GM12878 (cell line): ENCODE measurements at regions not wholly inside any gene's neighbourhood (a gene's known extent, or its start where the extent isn't known, plus 50 kb on each side); places are given as distances from the start of the nearest gene placed in this dataset.

Experiments
- ATAC-seq: fragments of 200-7000 bp; cut with Tn5 transposase; 3 replicates; pipeline ENCODE4 v1.9.1; 2020; ENCODE audit warnings: mild to moderate bottlenecking, moderate library complexity
- BruUV-seq: library from RNA; stranded (reverse); fragments of 400-500 nt; replicated peaks from 2 replicates; lab custom pipeline; 2021; lab: Mats Ljungman, UMichigan
- CTCF ChIA-PET: fragments of 300-600 bp; sonication (Branson Sonifier 250); formaldehyde crosslinking; extraction: SDS; loops from one replicate; lab custom pipeline; 2021; ENCODE audit warnings: inconsistent platforms; lab: Yijun Ruan, JAX
- POLR2A ChIA-PET: fragments of 350-600 bp; formaldehyde crosslinking; extraction: SDS; loops from one replicate; lab custom pipeline; 2021; ENCODE audit warnings: inconsistent platforms; lab: Charles Lee
- RAD21 ChIA-PET: fragments of 300-600 bp; sonication (Branson Sonifier 250); formaldehyde crosslinking; loops from one replicate; lab custom pipeline; 2023; ENCODE audit warnings: antibody characterized with exemption; ENCODE audit not compliant: unreplicated experiment; lab: Charles Lee
- SMC1A ChIA-PET: fragments of 300-600 bp; sonication (Branson Sonifier 250); formaldehyde crosslinking; loops from one replicate; lab custom pipeline; 2023; ENCODE audit not compliant: unreplicated experiment, uncharacterized antibody; lab: Charles Lee
- DNase-seq: peaks from one replicate; pipeline ENCODE4 v3.0.0-alpha.2; 2011; ENCODE audit warnings: low read depth, low spot score
- FAIRE-seq: peaks from 3 replicates; lab custom pipeline; 2011; peaks lifted over from hg19 to GRCh38; lab: Jason Lieb, UNC
- H2AFZ ChIP-seq: 2 replicates; pipeline ENCODE4 v1.6.0; 2011; ENCODE audit warnings: low read depth, low read length, control low read depth; ENCODE audit not compliant: control insufficient read depth
- H3K27ac ChIP-seq: 2 replicates; pipeline ENCODE4 v1.5.1; 2011; ENCODE audit warnings: control low read depth; ENCODE audit not compliant: control insufficient read depth, insufficient read depth
- H3K27me3 ChIP-seq, 2 experiments: replicated peaks in 1 of 2; 2 replicates each; pipeline versions ENCODE4 v1.6.0 to v1.6.1; 2011; ENCODE audit warnings: low read length in 1 of 2; ENCODE audit not compliant: control insufficient read depth in 2 of 2, insufficient read depth in 2 of 2
- H3K36me3 ChIP-seq, 2 experiments: 2 replicates each; pipeline ENCODE4 v1.5.1; 2011; ENCODE audit warnings: low read length in 1 of 2; ENCODE audit not compliant: control insufficient read depth in 2 of 2, insufficient read depth in 2 of 2
- H3K4me1 ChIP-seq: 2 replicates; pipeline ENCODE4 v1.6.1; 2011; ENCODE audit warnings: mild to moderate bottlenecking, low read length, moderate library complexity, mixed read lengths; ENCODE audit not compliant: control insufficient read depth, insufficient read depth
- H3K4me2 ChIP-seq: 2 replicates; pipeline ENCODE4 v1.6.0; 2011; ENCODE audit warnings: control low read depth; ENCODE audit not compliant: control insufficient read depth, insufficient read depth
- H3K4me3 ChIP-seq: fragments of 200-600 bp; sonication (generic); 2 replicates; pipeline ENCODE4 v1.5.1; 2016
- H3K79me2 ChIP-seq: 2 replicates; pipeline ENCODE4 v1.6.0; 2011; ENCODE audit warnings: low read length; ENCODE audit not compliant: control insufficient read depth, insufficient read depth
- H3K9ac ChIP-seq: 2 replicates; pipeline ENCODE4 v1.8.0; 2011; ENCODE audit warnings: low read length, control low read depth, mixed read lengths; ENCODE audit not compliant: control insufficient read depth, insufficient read depth
- H3K9me3 ChIP-seq: replicated peaks from 3 replicates; pipeline ENCODE4 v1.5.1; 2011; ENCODE audit warnings: mild to moderate bottlenecking, low read length; ENCODE audit not compliant: control insufficient read depth, insufficient read depth
- H4K20me1 ChIP-seq: 2 replicates; pipeline ENCODE4 v1.6.0; 2011; ENCODE audit not compliant: control insufficient read depth, insufficient read depth
- BACH1 ChIP-seq: fragments of 450-650 bp; IDR thresholded peaks from 2 replicates; pipeline ENCODE4 v1.6.1; 2017; ENCODE audit warnings: mild to moderate bottlenecking, borderline replicate concordance
- BCL11A ChIP-seq: IDR thresholded peaks from 2 replicates; pipeline ENCODE4 v1.6.1; 2011; ENCODE audit warnings: low read depth, low read length
- FOS ChIP-seq: IDR thresholded peaks from 3 replicates; pipeline ENCODE4 v1.6.1; 2011; ENCODE audit warnings: borderline replicate concordance; ENCODE audit not compliant: insufficient read length; ENCODE audit errors: extremely low read depth
- HDGF ChIP-seq: fragments of 450-650 bp; IDR thresholded peaks from 2 replicates; pipeline ENCODE4 v1.6.1; 2016; ENCODE audit warnings: antibody characterized with exemption
- IKZF1 ChIP-seq: fragments of 450-650 bp; conservative IDR thresholded peaks from 2 replicates; pipeline ENCODE4 v1.6.1; 2017; ENCODE audit warnings: antibody characterized with exemption, mild to moderate bottlenecking
- JUNB ChIP-seq: IDR thresholded peaks from 2 replicates; pipeline ENCODE4 v1.6.1; 2016; ENCODE audit warnings: antibody characterized with exemption, mild to moderate bottlenecking
- KLF5 ChIP-seq: fragments of 450-650 bp; IDR thresholded peaks from 2 replicates; pipeline ENCODE4 v1.6.1; 2014; ENCODE audit warnings: mild to moderate bottlenecking; ENCODE audit not compliant: partially characterized antibody
- MEF2A ChIP-seq: IDR thresholded peaks from 2 replicates; pipeline ENCODE4 v1.6.1; 2011; ENCODE audit warnings: low read depth, mild to moderate bottlenecking, low read length, moderate library complexity; ENCODE audit not compliant: insufficient read depth
- MYB ChIP-seq: fragments of 150-350 bp; IDR thresholded peaks from 2 replicates; pipeline ENCODE4 v1.6.1; 2014; ENCODE audit warnings: mild to moderate bottlenecking, low read depth, low read length, borderline replicate concordance
- NFXL1 ChIP-seq: fragments of 450-650 bp; IDR thresholded peaks from 2 replicates; pipeline ENCODE4 v1.6.1; 2017; ENCODE audit warnings: antibody characterized with exemption, mild to moderate bottlenecking, borderline replicate concordance
- NR2C2 ChIP-seq: IDR thresholded peaks from 2 replicates; pipeline ENCODE4 v1.6.1; 2011; ENCODE audit warnings: borderline replicate concordance, low read depth; ENCODE audit not compliant: control insufficient read depth, insufficient read length
- PAX8 ChIP-seq: fragments of 450-650 bp; IDR thresholded peaks from 2 replicates; pipeline ENCODE4 v1.6.1; 2017; ENCODE audit warnings: mild to moderate bottlenecking, moderate library complexity
- RAD21 ChIP-seq: IDR thresholded peaks from 2 replicates; pipeline ENCODE4 v1.6.1; 2011; ENCODE audit warnings: mild to moderate bottlenecking, low read depth, low read length, moderate library complexity; ENCODE audit not compliant: insufficient read depth
- RCOR1 ChIP-seq: conservative IDR thresholded peaks from 2 replicates; pipeline ENCODE4 v1.6.1; 2012; ENCODE audit warnings: low read depth, low read length, improper control_type of control experiment
- RUNX3 ChIP-seq: IDR thresholded peaks from 2 replicates; pipeline ENCODE4 v1.6.1; 2012; ENCODE audit warnings: low read length, inconsistent platforms
- SIN3A ChIP-seq: IDR thresholded peaks from 2 replicates; pipeline ENCODE4 v1.6.1; 2012; ENCODE audit warnings: low read depth, low read length, improper control_type of control experiment
- SMARCA5 ChIP-seq: fragments of 450-650 bp; IDR thresholded peaks from 2 replicates; pipeline ENCODE4 v1.6.1; 2017; ENCODE audit warnings: mild to moderate bottlenecking
- SMC3 ChIP-seq: IDR thresholded peaks from 2 replicates; pipeline ENCODE4 v1.6.1; 2011; ENCODE audit warnings: low read length, improper control_type of control experiment, borderline replicate concordance
- SP1 ChIP-seq: IDR thresholded peaks from one replicate; pipeline ENCODE4 v1.6.1; 2011; ENCODE audit warnings: low read depth, low read length
- TCF7 ChIP-seq: IDR thresholded peaks from 2 replicates; pipeline ENCODE4 v1.6.1; 2014; ENCODE audit warnings: antibody characterized with exemption, borderline replicate concordance
- ZBED1 ChIP-seq: IDR thresholded peaks from 2 replicates; pipeline ENCODE4 v1.6.1; 2016; ENCODE audit warnings: borderline replicate concordance
- ZNF217 ChIP-seq: fragments of 450-650 bp; IDR thresholded peaks from 2 replicates; pipeline ENCODE4 v1.6.1; 2017; ENCODE audit warnings: antibody characterized with exemption, mild to moderate bottlenecking
- ZNF274 ChIP-seq: IDR thresholded peaks from one replicate; pipeline ENCODE4 v1.8.0; 2011; ENCODE audit not compliant: insufficient read length, insufficient read depth
- WGBS: methylation state at CpG from one replicate; pipeline ENCODE4 v1.1.6; 2016; ENCODE audit warnings: low lambda C conversion rate; ENCODE audit not compliant: insufficient replicate concordance, insufficient coverage; ENCODE audit errors: missing lambda C conversion rate; 5-methylcytosine and 5-hydroxymethylcytosine counted together
- in situ Hi-C: fragments of 300-500 bp; cut with MboI; formaldehyde crosslinking; loops from 9 replicates; pipeline ENCODE4 v1.14.3; 2018; ENCODE audit warnings: mixed read lengths
- intact Hi-C: fragments of 100-400 bp; cut with micrococcal nuclease; formaldehyde crosslinking; loops from one replicate; pipeline ENCODE4 v1.14.2; 2022; ENCODE audit not compliant: unreplicated experiment
- TF ChIP-seq, protein P1 (sequence below): fragments of 450-650 bp; IDR thresholded peaks from 2 replicates; pipeline ENCODE4 v1.6.1; 2016; ENCODE audit warnings: mild to moderate bottlenecking, moderate library complexity, borderline replicate concordance

DNA sequence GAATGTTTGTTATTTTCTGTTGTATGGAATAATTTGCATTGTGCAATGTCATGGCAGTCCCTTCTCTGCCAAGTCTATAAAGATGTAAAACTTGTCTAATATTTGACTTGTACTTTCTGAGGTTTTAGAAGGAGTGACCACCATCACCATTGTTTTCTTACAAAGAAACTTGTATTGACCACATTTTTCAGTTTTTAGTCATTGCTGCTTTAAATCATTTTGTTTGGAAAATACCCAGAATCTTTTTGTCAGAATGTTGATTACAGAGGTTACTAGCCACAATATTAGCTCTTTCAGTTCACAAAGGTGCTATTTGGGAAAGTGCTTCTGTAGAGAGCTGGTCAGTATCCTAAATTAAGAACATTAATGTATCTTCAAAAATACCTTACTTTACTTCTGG is 532.4 kb upstream of the GBE1 start (continued):
- TF ChIP-seq TCF7, result peak; percentile 72; the same call in 1 of the 2 replicates
- no peak for TF ChIP-seq RAD21
- TF ChIP-seq SMC3, result no peak
- TF ChIP-seq JUNB, result peak; percentile 90
- TF ChIP-seq, protein P1, sequence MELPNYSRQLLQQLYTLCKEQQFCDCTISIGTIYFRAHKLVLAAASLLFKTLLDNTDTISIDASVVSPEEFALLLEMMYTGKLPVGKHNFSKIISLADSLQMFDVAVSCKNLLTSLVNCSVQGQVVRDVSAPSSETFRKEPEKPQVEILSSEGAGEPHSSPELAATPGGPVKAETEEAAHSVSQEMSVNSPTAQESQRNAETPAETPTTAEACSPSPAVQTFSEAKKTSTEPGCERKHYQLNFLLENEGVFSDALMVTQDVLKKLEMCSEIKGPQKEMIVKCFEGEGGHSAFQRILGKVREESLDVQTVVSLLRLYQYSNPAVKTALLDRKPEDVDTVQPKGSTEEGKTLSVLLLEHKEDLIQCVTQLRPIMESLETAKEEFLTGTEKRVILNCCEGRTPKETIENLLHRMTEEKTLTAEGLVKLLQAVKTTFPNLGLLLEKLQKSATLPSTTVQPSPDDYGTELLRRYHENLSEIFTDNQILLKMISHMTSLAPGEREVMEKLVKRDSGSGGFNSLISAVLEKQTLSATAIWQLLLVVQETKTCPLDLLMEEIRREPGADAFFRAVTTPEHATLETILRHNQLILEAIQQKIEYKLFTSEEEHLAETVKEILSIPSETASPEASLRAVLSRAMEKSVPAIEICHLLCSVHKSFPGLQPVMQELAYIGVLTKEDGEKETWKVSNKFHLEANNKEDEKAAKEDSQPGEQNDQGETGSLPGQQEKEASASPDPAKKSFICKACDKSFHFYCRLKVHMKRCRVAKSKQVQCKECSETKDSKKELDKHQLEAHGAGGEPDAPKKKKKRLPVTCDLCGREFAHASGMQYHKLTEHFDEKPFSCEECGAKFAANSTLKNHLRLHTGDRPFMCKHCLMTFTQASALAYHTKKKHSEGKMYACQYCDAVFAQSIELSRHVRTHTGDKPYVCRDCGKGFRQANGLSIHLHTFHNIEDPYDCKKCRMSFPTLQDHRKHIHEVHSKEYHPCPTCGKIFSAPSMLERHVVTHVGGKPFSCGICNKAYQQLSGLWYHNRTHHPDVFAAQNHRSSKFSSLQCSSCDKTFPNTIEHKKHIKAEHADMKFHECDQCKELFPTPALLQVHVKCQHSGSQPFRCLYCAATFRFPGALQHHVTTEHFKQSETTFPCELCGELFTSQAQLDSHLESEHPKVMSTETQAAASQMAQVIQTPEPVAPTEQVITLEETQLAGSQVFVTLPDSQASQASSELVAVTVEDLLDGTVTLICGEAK, result no peak
- TF ChIP-seq ZNF217, result peak; percentile 67; the same call in 1 of the 2 replicates
- no peak for TF ChIP-seq SP1
- peak; percentile 59; the same call in 1 of the 2 replicates for TF ChIP-seq BACH1

- intact Hi-C loops (loop anchor here (10.0 kb wide), 1 partner anchor 529 kb away; the partner anchor contains the start of gene GBE1), in situ Hi-C loops (no loop called here)
- no TSS peak for BruUV-seq
Measured at GRCh38 chr3:82293435-82293834, 532.0 kb upstream of the GBE1 start.

More at GRCh38 chr3:82293435-82293834, 532.0 kb upstream of the GBE1 start:
- Histone ChIP-seq H2AFZ (no peak overlapping the region), H3K27ac (no peak overlapping the region), H3K27me3 (no peaks in the 10 kb centered on the region), H3K4me2 (no peak overlapping the region), H3K4me1 (no peaks in the 10 kb centered on the region; the same call in 1 of the 2 replicates), H3K9me3 (no peaks in the 10 kb centered on the region; the same call in 1 of the 3 replicates), H3K79me2 (no peaks in the 10 kb centered on the region), H3K36me3 (no peaks in the 10 kb centered on the region), H4K20me1 (no peaks in the 10 kb centered on the region), H3K4me3 (no peak overlapping the region), H3K9ac (no peak overlapping the region)
- ChIA-PET POLR2A (no interaction called here), RAD21 (no interaction called here), CTCF (no interaction called here), SMC1A (interaction anchor here (1.1 to 1.2 kb wide), 2 partner anchors 9 to 10 kb away, joined by 3 read pairs; no protein-coding TSS in a partner anchor)
- TF ChIP-seq RCOR1, result no peak
- no peak for TF ChIP-seq RUNX3
- no peak for TF ChIP-seq ZBED1
- TF ChIP-seq IKZF1, result no peak
- no peak for TF ChIP-seq ZNF274
- no peak for TF ChIP-seq KLF5
- no peak for TF ChIP-seq NR2C2
- TF ChIP-seq HDGF, result no peak
- TF ChIP-seq SMARCA5, result no peak
- TF ChIP-seq MYB, result no peak
- no peak for TF ChIP-seq BCL11A
- no peak for TF ChIP-seq PAX8
- no peak for TF ChIP-seq FOS
- TF ChIP-seq NFXL1, result no peak
- no peak for TF ChIP-seq SIN3A
- no peak for TF ChIP-seq MEF2A
- FAIRE-seq, result no peak
- WGBS, result 4% methylated on average over 1 of the region's 1 CpG
- ATAC-seq, result no peak
- DNase-seq, result no peak
